Glutamatergic neuron (in vitro differentiated cells): ENCODE measurements at regions not wholly inside any gene's neighbourhood (a gene's known extent, or its start where the extent isn't known, plus 50 kb on each side); places are given as distances from the start of the nearest gene placed in this dataset.

ENCODE experiments used
- DNase-seq: peaks from one replicate; pipeline ENCODE4 v3.0.0; 2022
- H3K27ac Mint-ChIP-seq: one replicate; pipeline ENCODE4 v1.8.0; 2020; ENCODE audit warnings: mild to moderate bottlenecking, mixed read lengths, inconsistent platforms; ENCODE audit not compliant: unreplicated experiment
- H3K27me3 Mint-ChIP-seq: one replicate; pipeline ENCODE4 v1.8.0; 2020; ENCODE audit warnings: mild to moderate bottlenecking, moderate library complexity, mixed read lengths, inconsistent platforms; ENCODE audit not compliant: unreplicated experiment
- H3K36me3 Mint-ChIP-seq: one replicate; pipeline ENCODE4 v1.8.0; 2020; ENCODE audit warnings: mild to moderate bottlenecking, mixed read lengths, inconsistent platforms; ENCODE audit not compliant: unreplicated experiment
- H3K4me1 Mint-ChIP-seq: one replicate; pipeline ENCODE4 v1.8.0; 2020; ENCODE audit warnings: mild to moderate bottlenecking, low read depth, mixed read lengths, inconsistent platforms; ENCODE audit not compliant: unreplicated experiment
- H3K4me3 Mint-ChIP-seq: one replicate; pipeline ENCODE4 v1.8.0; 2020; ENCODE audit warnings: mild to moderate bottlenecking, mixed read lengths, inconsistent platforms; ENCODE audit not compliant: unreplicated experiment
- H3K9me3 Mint-ChIP-seq: one replicate; pipeline ENCODE4 v1.8.0; 2020; ENCODE audit warnings: mild to moderate bottlenecking, moderate library complexity, mixed read lengths, inconsistent platforms; ENCODE audit not compliant: unreplicated experiment
- CTCF ChIP-seq: fragments of 200-600 bp; sonication (generic); IDR thresholded peaks from one replicate; pipeline ENCODE4 v1.5.0; 2021; ENCODE audit not compliant: partially characterized antibody, unreplicated experiment

- Mint-ChIP-seq H3K9me3 (no peaks in the 10 kb centered on the region), H3K36me3 (no peaks in the 10 kb centered on the region), H3K4me3 (no peak overlapping the region), H3K27ac (no peak overlapping the region), H3K4me1 (no peaks in the 10 kb centered on the region), H3K27me3 (no peaks in the 10 kb centered on the region)
- DNase-seq: no peak
- TF ChIP-seq CTCF: no peak
Measured at GRCh38 chr6:74431873-74432580, 736.0 kb downstream of the CD109 start.

GRCh38 chr6:74420221-74420620, 724.2 kb downstream of the CD109 start:
- H3K9me3 Mint-ChIP-seq: no peaks in the 10 kb centered on the region
- H3K4me3 Mint-ChIP-seq: no peak overlapping the region
- no peaks in the 10 kb centered on the region for H3K27me3 Mint-ChIP-seq
- no peaks in the 10 kb centered on the region for H3K36me3 Mint-ChIP-seq
- no peak for TF ChIP-seq CTCF
- no peak for DNase-seq
- H3K4me1 Mint-ChIP-seq: no peaks in the 10 kb centered on the region
- H3K27ac Mint-ChIP-seq: no peak overlapping the region

GRCh38 chr6:74415056-74415455, 719.1 kb downstream of the CD109 start:
- no peak for TF ChIP-seq CTCF
- DNase-seq: no peak
- H3K27ac Mint-ChIP-seq: no peak overlapping the region
- no peaks in the 10 kb centered on the region for H3K4me1 Mint-ChIP-seq
- H3K36me3 Mint-ChIP-seq: no peaks in the 10 kb centered on the region
- no peaks in the 10 kb centered on the region for H3K27me3 Mint-ChIP-seq
- no peaks in the 10 kb centered on the region for H3K9me3 Mint-ChIP-seq
- H3K4me3 Mint-ChIP-seq: no peak overlapping the region

GRCh38 chr6:74410630-74411029, 714.6 kb downstream of the CD109 start:
- Mint-ChIP-seq H3K4me1 (no peaks in the 10 kb centered on the region), H3K27me3 (no peaks in the 10 kb centered on the region), H3K9me3 (peaks cover 1% of the 10 kb centered on the region), H3K36me3 (no peaks in the 10 kb centered on the region), H3K27ac (no peak overlapping the region), H3K4me3 (no peak overlapping the region)
- no peak for DNase-seq
- no peak for TF ChIP-seq CTCF

GRCh38 chr6:74409447-74409846, 713.4 kb downstream of the CD109 start:
- H3K27me3 Mint-ChIP-seq: no peaks in the 10 kb centered on the region
- DNase-seq: no peak
- peaks cover 1% of the 10 kb centered on the region for H3K9me3 Mint-ChIP-seq
- H3K4me1 Mint-ChIP-seq: no peaks in the 10 kb centered on the region
- H3K4me3 Mint-ChIP-seq: no peak overlapping the region
- TF ChIP-seq CTCF: no peak
- no peak overlapping the region for H3K27ac Mint-ChIP-seq
- no peaks in the 10 kb centered on the region for H3K36me3 Mint-ChIP-seq
